Neural crest cell (in vitro differentiated cells): ENCODE measurements at regions not wholly inside any gene's neighbourhood (a gene's known extent, or its start where the extent isn't known, plus 50 kb on each side); places are given as distances from the start of the nearest gene placed in this dataset.

ENCODE experiments used
- DNase-seq: peaks from one replicate; pipeline ENCODE4 v3.0.0; 2021; ENCODE audit warnings: low read depth, mixed read lengths, low spot score
- H3K27ac Mint-ChIP-seq: one replicate; pipeline ENCODE4 v1.8.0; 2021; ENCODE audit warnings: mild to moderate bottlenecking, mixed read lengths; ENCODE audit not compliant: unreplicated experiment
- H3K27me3 Mint-ChIP-seq: 2 replicates; pipeline ENCODE4 v1.8.0; 2021; ENCODE audit warnings: low read depth, mild to moderate bottlenecking, mixed read lengths
- H3K36me3 Mint-ChIP-seq: 2 replicates; pipeline ENCODE4 v1.8.0; 2021; ENCODE audit warnings: low read depth, mild to moderate bottlenecking, mixed read lengths
- H3K4me1 Mint-ChIP-seq: 2 replicates; pipeline ENCODE4 v1.8.0; 2021; ENCODE audit warnings: mixed read lengths
- H3K4me3 Mint-ChIP-seq: one replicate; pipeline ENCODE4 v1.8.0; 2021; ENCODE audit warnings: mild to moderate bottlenecking, mixed read lengths
- H3K9me3 Mint-ChIP-seq: 2 replicates; pipeline ENCODE4 v1.8.0; 2021; ENCODE audit warnings: mixed read lengths
- CTCF ChIP-seq: fragments of 200-600 bp; sonication (generic); conservative IDR thresholded peaks from 2 replicates; pipeline ENCODE4 v1.5.0; 2021; ENCODE audit warnings: antibody characterized with exemption, mild to moderate bottlenecking

GRCh38 chr3:110731148-110731547 lies 340.5 kb upstream of the NECTIN3 start:
- TF ChIP-seq CTCF, result no peak
- H3K36me3 Mint-ChIP-seq, result no peaks in the 10 kb centered on the region
- peaks cover 2% of the 10 kb centered on the region for H3K9me3 Mint-ChIP-seq
- H3K27ac Mint-ChIP-seq, result no peak overlapping the region
- H3K4me1 Mint-ChIP-seq, result no peaks in the 10 kb centered on the region
- DNase-seq, result no peak
- H3K27me3 Mint-ChIP-seq, result no peaks in the 10 kb centered on the region
- H3K4me3 Mint-ChIP-seq, result no peak overlapping the region

DNA sequence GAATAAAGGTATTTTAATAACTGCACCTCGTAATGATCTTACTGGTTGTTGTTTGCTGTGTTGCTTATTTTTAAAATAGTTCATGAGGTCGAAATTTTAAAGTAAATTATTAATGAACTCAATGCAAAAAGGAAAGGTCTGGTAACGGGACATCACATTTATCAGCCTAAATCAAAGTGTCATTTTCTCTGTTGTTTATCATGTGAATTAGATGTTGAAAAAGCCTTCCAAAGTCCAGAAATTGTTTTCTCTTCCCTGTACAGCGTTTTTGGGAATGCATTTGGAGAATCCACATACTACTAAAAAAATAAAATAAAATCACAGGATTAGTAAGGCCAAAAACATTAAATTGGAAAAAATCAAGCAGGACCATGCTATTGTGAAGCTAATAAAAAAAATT lies 339.2 kb upstream of the NECTIN3 start:
- Mint-ChIP-seq H3K36me3 (no peaks in the 10 kb centered on the region), H3K4me1 (no peaks in the 10 kb centered on the region), H3K27me3 (no peaks in the 10 kb centered on the region), H3K4me3 (no peak overlapping the region), H3K27ac (no peak overlapping the region), H3K9me3 (peaks cover 2% of the 10 kb centered on the region)
- no peak for TF ChIP-seq CTCF
- DNase-seq, result no peak

- Mint-ChIP-seq H3K27me3 (no peaks in the 10 kb centered on the region), H3K27ac (no peak overlapping the region), H3K4me1 (no peaks in the 10 kb centered on the region), H3K4me3 (no peak overlapping the region), H3K36me3 (no peaks in the 10 kb centered on the region), H3K9me3 (peaks cover 2% of the 10 kb centered on the region)
- no peak for TF ChIP-seq CTCF
- DNase-seq, result no peak
These were observed 338.6 kb upstream of the NECTIN3 start for GRCh38 chr3:110733045-110733444.

- H3K27ac Mint-ChIP-seq, result no peak overlapping the region
- DNase-seq, result no peak
- peaks cover 5% of the 10 kb centered on the region for H3K9me3 Mint-ChIP-seq
- H3K4me3 Mint-ChIP-seq, result no peak overlapping the region
- TF ChIP-seq CTCF, result no peak
- H3K27me3 Mint-ChIP-seq, result no peaks in the 10 kb centered on the region
- H3K36me3 Mint-ChIP-seq, result no peaks in the 10 kb centered on the region
- H3K4me1 Mint-ChIP-seq, result no peaks in the 10 kb centered on the region
These were observed 337.1 kb upstream of the NECTIN3 start for GRCh38 chr3:110734524-110734923.

GRCh38 chr3:110736332-110736731 lies 335.3 kb upstream of the NECTIN3 start:
- peaks cover 3% of the 10 kb centered on the region for H3K9me3 Mint-ChIP-seq
- no peaks in the 10 kb centered on the region for H3K36me3 Mint-ChIP-seq
- no peak overlapping the region for H3K27ac Mint-ChIP-seq
- H3K4me1 Mint-ChIP-seq, result no peaks in the 10 kb centered on the region
- DNase-seq, result no peak
- no peaks in the 10 kb centered on the region for H3K27me3 Mint-ChIP-seq
- TF ChIP-seq CTCF, result no peak
- H3K4me3 Mint-ChIP-seq, result no peak overlapping the region

- Mint-ChIP-seq H3K9me3 (peaks cover 3% of the 10 kb centered on the region), H3K27ac (no peak overlapping the region), H3K36me3 (no peaks in the 10 kb centered on the region), H3K4me3 (no peak overlapping the region), H3K4me1 (no peaks in the 10 kb centered on the region), H3K27me3 (no peaks in the 10 kb centered on the region)
- no peak for DNase-seq
- no peak for TF ChIP-seq CTCF
These were observed 333.1 kb upstream of the NECTIN3 start for GRCh38 chr3:110738531-110738930.
